ENCODE measurements at regions not wholly inside any gene's neighbourhood (a gene's known extent, or its start where the extent isn't known, plus 50 kb on each side); places are given as distances from the start of the nearest gene placed in this dataset.

DNA sequence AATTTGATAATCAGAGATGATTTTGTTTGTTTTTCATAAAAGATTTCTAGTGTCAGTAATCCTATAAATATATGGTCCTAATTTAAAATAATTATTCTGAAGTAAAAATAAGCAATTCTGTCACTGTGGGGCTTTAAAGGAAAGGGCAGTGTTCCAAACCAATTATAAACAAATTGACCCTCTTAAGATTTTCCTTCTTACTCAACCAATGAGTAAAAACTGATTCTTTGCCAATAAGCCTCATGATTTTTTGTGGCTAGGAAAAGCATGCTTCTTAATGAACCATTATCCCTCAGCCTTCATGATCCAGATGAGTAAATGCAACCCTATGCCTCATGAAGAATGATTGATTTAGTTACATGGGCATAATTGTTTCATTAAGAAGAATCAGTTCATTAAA, 1010.4 kb downstream of the ADGRL3 start:
- H3K4me1 ChIP-seq = no peaks in the 10 kb centered on the region
- intact Hi-C loops (cut with DNase I; ENCODE audit: low total_unique reads) = no loop called here
- no peak for DNase-seq
- H3K9me3 ChIP-seq = no peaks in the 10 kb centered on the region
- in situ Hi-C loops (cut with MboI; ENCODE audit: low pct_ligation_motif_present in 1 of 4, low pct_unique_long_range_greater_than_20kb in 1 of 4, low sequenced_read_pairs in 3 of 4) = no loop called here
- no peak overlapping the region for H3K27ac ChIP-seq
- no peaks in the 10 kb centered on the region for H3K27me3 ChIP-seq
- TF ChIP-seq, protein P1, sequence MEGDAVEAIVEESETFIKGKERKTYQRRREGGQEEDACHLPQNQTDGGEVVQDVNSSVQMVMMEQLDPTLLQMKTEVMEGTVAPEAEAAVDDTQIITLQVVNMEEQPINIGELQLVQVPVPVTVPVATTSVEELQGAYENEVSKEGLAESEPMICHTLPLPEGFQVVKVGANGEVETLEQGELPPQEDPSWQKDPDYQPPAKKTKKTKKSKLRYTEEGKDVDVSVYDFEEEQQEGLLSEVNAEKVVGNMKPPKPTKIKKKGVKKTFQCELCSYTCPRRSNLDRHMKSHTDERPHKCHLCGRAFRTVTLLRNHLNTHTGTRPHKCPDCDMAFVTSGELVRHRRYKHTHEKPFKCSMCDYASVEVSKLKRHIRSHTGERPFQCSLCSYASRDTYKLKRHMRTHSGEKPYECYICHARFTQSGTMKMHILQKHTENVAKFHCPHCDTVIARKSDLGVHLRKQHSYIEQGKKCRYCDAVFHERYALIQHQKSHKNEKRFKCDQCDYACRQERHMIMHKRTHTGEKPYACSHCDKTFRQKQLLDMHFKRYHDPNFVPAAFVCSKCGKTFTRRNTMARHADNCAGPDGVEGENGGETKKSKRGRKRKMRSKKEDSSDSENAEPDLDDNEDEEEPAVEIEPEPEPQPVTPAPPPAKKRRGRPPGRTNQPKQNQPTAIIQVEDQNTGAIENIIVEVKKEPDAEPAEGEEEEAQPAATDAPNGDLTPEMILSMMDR (IDR thresholded peaks at IDR 0.05) = no peak
- TF ChIP-seq POLR2AphosphoS5 (IDR thresholded peaks at IDR 0.05) = no peak
- TF ChIP-seq EP300 (IDR thresholded peaks at IDR 0.05; ENCODE audit: low read depth) = no peak
- TF ChIP-seq POLR2A (IDR thresholded peaks at IDR 0.05) = no peak
- H3K36me3 ChIP-seq = no peaks in the 10 kb centered on the region
- no peak overlapping the region for H3K4me3 ChIP-seq

DNA sequence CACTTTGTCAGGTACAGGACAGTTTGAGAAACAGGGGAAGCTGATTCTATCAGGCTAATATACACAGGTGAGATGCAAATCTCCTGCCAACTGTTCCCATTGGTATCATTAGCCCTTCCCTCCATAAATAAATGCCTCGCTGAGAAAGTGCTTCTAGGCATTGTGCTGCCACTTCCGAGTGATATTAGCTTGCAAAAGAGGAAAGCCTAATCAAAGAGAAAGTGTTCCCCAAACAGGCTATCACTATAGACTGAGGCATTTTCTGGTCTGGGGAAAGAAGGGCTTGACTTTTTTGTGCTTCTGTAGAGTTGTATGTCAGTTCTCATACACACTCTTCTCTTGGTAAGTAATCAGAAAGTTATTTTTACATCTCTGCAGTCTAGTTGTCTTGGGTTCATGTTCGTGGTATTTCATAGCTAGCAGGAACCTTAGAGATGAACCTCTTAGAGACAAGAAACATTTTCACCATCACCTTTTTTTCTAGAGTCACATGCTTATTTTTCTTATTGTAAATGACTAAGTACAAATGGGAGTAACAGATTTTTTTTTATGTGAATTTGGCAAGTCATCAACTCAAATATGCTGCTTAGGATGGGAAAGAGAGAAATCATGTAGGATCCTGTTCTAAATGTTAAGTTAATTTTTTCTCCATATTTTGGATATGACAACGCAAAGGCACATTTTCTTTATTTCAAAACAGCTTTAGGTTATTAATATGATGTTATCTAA, 1009.8 kb downstream of the ADGRL3 start:
- Histone ChIP-seq H3K27ac (no peak overlapping the region), H3K36me3 (no peaks in the 10 kb centered on the region), H3K27me3 (no peaks in the 10 kb centered on the region), H3K4me3 (no peak overlapping the region), H3K4me1 (no peaks in the 10 kb centered on the region), H3K9me3 (no peaks in the 10 kb centered on the region)
- no peak for DNase-seq
- intact Hi-C loops (cut with DNase I; ENCODE audit: low total_unique reads) = no loop called here
- no peak for TF ChIP-seq POLR2A (IDR thresholded peaks at IDR 0.05)
- no peak for TF ChIP-seq POLR2AphosphoS5 (IDR thresholded peaks at IDR 0.05)
- TF ChIP-seq, protein P1 (IDR thresholded peaks at IDR 0.05) = no peak
- no peak for TF ChIP-seq EP300 (IDR thresholded peaks at IDR 0.05; ENCODE audit: low read depth)
- in situ Hi-C loops (cut with MboI; ENCODE audit: low pct_ligation_motif_present in 1 of 4, low pct_unique_long_range_greater_than_20kb in 1 of 4, low sequenced_read_pairs in 3 of 4) = no loop called here
- WGBS, 2 donors (ENCODE audit: low coverage in 1 of 2) = 66 to 67% methylated on average over 4 of the region's 4 CpGs

DNA sequence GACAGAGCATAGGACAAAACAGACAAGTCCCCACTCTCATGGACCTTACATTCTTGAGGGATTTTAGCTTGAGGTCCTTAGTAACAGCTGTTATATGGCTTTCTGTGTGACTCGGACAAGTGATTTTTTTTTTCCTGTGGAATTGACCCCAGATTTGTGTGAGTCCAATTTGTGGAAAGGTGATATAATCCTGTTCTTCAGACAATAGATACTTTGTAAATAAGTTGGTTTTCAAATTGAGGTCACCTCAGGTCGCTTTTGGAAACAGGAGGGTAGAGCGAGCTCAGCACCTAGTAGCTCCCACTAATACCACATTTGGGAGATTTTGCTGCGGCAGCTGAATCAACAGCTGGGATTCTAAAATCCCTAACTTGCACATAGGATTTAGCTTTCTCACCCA, 1008.8 kb downstream of the ADGRL3 start:
- TF ChIP-seq POLR2AphosphoS5 (IDR thresholded peaks at IDR 0.05) (no peak), POLR2A (IDR thresholded peaks at IDR 0.05) (no peak), EP300 (IDR thresholded peaks at IDR 0.05; ENCODE audit: low read depth) (no peak)
- TF ChIP-seq, protein P1 (IDR thresholded peaks at IDR 0.05) = no peak

DNA sequence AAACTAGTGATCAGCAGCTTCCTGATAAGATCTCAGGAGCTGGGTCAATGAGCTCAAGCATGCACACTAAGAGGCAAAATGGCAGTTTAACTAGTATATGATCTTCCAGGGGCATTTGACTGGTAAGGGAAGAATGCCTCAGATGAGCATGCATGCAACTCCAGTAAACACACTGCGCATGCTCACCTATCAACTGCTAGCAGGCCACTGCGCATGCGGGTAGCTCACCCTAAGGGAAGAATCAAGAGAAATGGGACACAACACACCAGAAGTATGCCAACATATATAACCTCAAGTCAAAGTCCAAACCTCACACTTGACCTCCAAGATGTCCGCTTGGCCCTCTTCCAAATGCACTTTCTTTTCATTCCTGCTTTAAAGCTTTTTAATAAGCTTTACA, 1004.0 kb downstream of the ADGRL3 start:
- H3K9me3 ChIP-seq = no peaks in the 10 kb centered on the region
- no peaks in the 10 kb centered on the region for H3K27me3 ChIP-seq
- intact Hi-C loops (cut with DNase I; ENCODE audit: low total_unique reads) = no loop called here
- H3K4me3 ChIP-seq = no peak overlapping the region
- no peaks in the 10 kb centered on the region for H3K36me3 ChIP-seq
- TF ChIP-seq POLR2A (IDR thresholded peaks at IDR 0.05) = no peak
- TF ChIP-seq, protein P1 (IDR thresholded peaks at IDR 0.05) = no peak
- TF ChIP-seq EP300 (IDR thresholded peaks at IDR 0.05; ENCODE audit: low read depth) = no peak
- no peak for TF ChIP-seq POLR2AphosphoS5 (IDR thresholded peaks at IDR 0.05)
- H3K27ac ChIP-seq = no peak overlapping the region
- no peak for DNase-seq
- no peaks in the 10 kb centered on the region for H3K4me1 ChIP-seq
- in situ Hi-C loops (cut with MboI; ENCODE audit: low pct_ligation_motif_present in 1 of 4, low pct_unique_long_range_greater_than_20kb in 1 of 4, low sequenced_read_pairs in 3 of 4) = no loop called here
- 96 to 100% methylated on average over 4 of the region's 4 CpGs for WGBS, 2 donors (ENCODE audit: low coverage in 1 of 2)

More for the DNA sequence above, 1008.8 kb downstream of the ADGRL3 start:
- Histone ChIP-seq H3K36me3 (no peaks in the 10 kb centered on the region), H3K27me3 (no peaks in the 10 kb centered on the region), H3K27ac (no peak overlapping the region), H3K4me1 (no peaks in the 10 kb centered on the region), H3K9me3 (no peaks in the 10 kb centered on the region), H3K4me3 (no peak overlapping the region)
- in situ Hi-C loops (cut with MboI; ENCODE audit: low pct_ligation_motif_present in 1 of 4, low pct_unique_long_range_greater_than_20kb in 1 of 4, low sequenced_read_pairs in 3 of 4) (no loop called here), intact Hi-C loops (cut with DNase I; ENCODE audit: low total_unique reads) (no loop called here)
- WGBS, 2 donors (ENCODE audit: low coverage in 1 of 2) = 63 to 64% methylated on average over 2 to 4 of the region's 4 CpGs
- no peak for DNase-seq
